ENCODE measurements at regions not wholly inside any gene's neighbourhood (a gene's known extent, or its start where the extent isn't known, plus 50 kb on each side); places are given as distances from the start of the nearest gene placed in this dataset.

GRCh38 chr17:52986056-52986662, 827.6 kb upstream of the CA10 start:
- TF ChIP-seq POLR2AphosphoS5 (IDR thresholded peaks at IDR 0.05; ENCODE audit: insufficient read depth in 1 of 2, low read depth in 1 of 2): no peak
- TF ChIP-seq CTCF (IDR thresholded peaks at IDR 0.05): no peak
- TF ChIP-seq POLR2A (IDR thresholded peaks at IDR 0.05): no peak

Measured in vagina (tissue), 2 donors.